OCI-LY7 (cell line): ENCODE measurements at regions not wholly inside any gene's neighbourhood (a gene's known extent, or its start where the extent isn't known, plus 50 kb on each side); places are given as distances from the start of the nearest gene placed in this dataset.

ENCODE experiments used
- BruUV-seq: library from RNA; stranded (reverse); fragments of 400-500 nt; replicated peaks from 2 replicates; lab custom pipeline; 2021; lab: Mats Ljungman, UMichigan
- CTCF ChIA-PET: fragments of 300-600 bp; sonication (Branson Sonifier 250); formaldehyde crosslinking; loops from one replicate; lab custom pipeline; 2022; ENCODE audit warnings: antibody characterized with exemption; ENCODE audit not compliant: unreplicated experiment; lab: Charles Lee
- POLR2A ChIA-PET: fragments of 300-600 bp; sonication (Branson Sonifier 250); formaldehyde crosslinking; loops from one replicate; lab custom pipeline; 2022; ENCODE audit warnings: antibody characterized with exemption; lab: Charles Lee
- DNase-seq: peaks from one replicate; pipeline ENCODE4 v3.0.0-alpha.2; 2015; ENCODE audit warnings: low spot score
- H2AFZ ChIP-seq: fragments of 200-600 bp; sonication (generic), shearing (Covaris generic); 2 replicates; pipeline ENCODE4 v1.6.1; 2014; ENCODE audit warnings: mild to moderate bottlenecking, antibody characterized with exemption, low read length, moderate library complexity
- H3K27ac ChIP-seq: fragments of 200-600 bp; sonication (generic); 2 replicates; pipeline ENCODE4 v1.5.1; 2014; ENCODE audit warnings: mixed run types, low read depth, mild to moderate bottlenecking, moderate library complexity, low read length, inconsistent platforms; ENCODE audit not compliant: poor library complexity, severe bottlenecking
- H3K36me3 ChIP-seq: fragments of 200-600 bp; sonication (generic); 2 replicates; pipeline ENCODE4 v1.6.1; 2014; ENCODE audit warnings: mild to moderate bottlenecking, antibody characterized with exemption, low read length, moderate library complexity, mixed read lengths; ENCODE audit not compliant: insufficient read depth
- H3K4me1 ChIP-seq: fragments of 200-600 bp; sonication (generic); 2 replicates; pipeline ENCODE4 v1.5.1; 2014; ENCODE audit warnings: mild to moderate bottlenecking, low read length; ENCODE audit not compliant: insufficient read depth, poor library complexity, severe bottlenecking
- H3K4me2 ChIP-seq: fragments of 200-600 bp; sonication (generic); 2 replicates; pipeline ENCODE4 v1.6.1; 2014; ENCODE audit warnings: mild to moderate bottlenecking, low read length
- H3K4me3 ChIP-seq: fragments of 200-600 bp; sonication (generic); 2 replicates; pipeline ENCODE4 v1.5.1; 2014; ENCODE audit warnings: mild to moderate bottlenecking, low read depth, low read length; ENCODE audit not compliant: poor library complexity, severe bottlenecking
- H3K79me2 ChIP-seq: fragments of 200-600 bp; sonication (generic); 2 replicates; pipeline ENCODE4 v1.6.1; 2016; ENCODE audit warnings: low read depth, mild to moderate bottlenecking, low read length, moderate library complexity, mixed read lengths; ENCODE audit not compliant: insufficient read depth
- H3K9me2 ChIP-seq: fragments of 200-600 bp; sonication (generic); 2 replicates; pipeline ENCODE4 v1.6.1; 2016; ENCODE audit warnings: mild to moderate bottlenecking, low read length, mixed read lengths; ENCODE audit not compliant: insufficient read depth
- H3K9me3 ChIP-seq: fragments of 200-600 bp; sonication (generic); 2 replicates; pipeline ENCODE4 v1.6.1; 2014; ENCODE audit warnings: mild to moderate bottlenecking, mixed run types, low read length, mixed read lengths
- H4K20me1 ChIP-seq: fragments of 200-600 bp; sonication (generic); 2 replicates; pipeline ENCODE4 v1.6.1; 2014; ENCODE audit warnings: mild to moderate bottlenecking, antibody characterized with exemption, low read length, moderate library complexity, mixed read lengths; ENCODE audit not compliant: insufficient read depth
- CTCF ChIP-seq: fragments of 200-600 bp; sonication (generic); conservative IDR thresholded peaks from 2 replicates; pipeline ENCODE4 v1.5.1; 2014; ENCODE audit warnings: mild to moderate bottlenecking, antibody characterized with exemption, low read length, moderate library complexity, mixed read lengths
- EZH2phosphoT487 ChIP-seq: fragments of 200-600 bp; sonication (generic); IDR thresholded peaks from 2 replicates; pipeline ENCODE4 v1.6.1; 2018; ENCODE audit warnings: low read depth, borderline replicate concordance, mild to moderate bottlenecking, mixed run types, antibody characterized with exemption, low read length, moderate library complexity, mixed read lengths
- intact Hi-C: fragments of 100-400 bp; cut with micrococcal nuclease; formaldehyde crosslinking; loops from one replicate; pipeline ENCODE4 v1.10.0; 2022; ENCODE audit not compliant: unreplicated experiment

GRCh38 chr2:66888246-66888645 lies 453.3 kb downstream of the MEIS1 start:
- no peak for DNase-seq
- POLR2A ChIA-PET = no interaction called here
- H3K9me3 ChIP-seq = 0 out of 2 replicates have a peak, but pooled peaks cover 6% of the 10 kb centered on the region
- H3K79me2 ChIP-seq = no peaks in the 10 kb centered on the region
- CTCF ChIA-PET = no interaction called here
- TF ChIP-seq EZH2phosphoT487 (no peak), CTCF (no peak)
- no peaks in the 10 kb centered on the region for H4K20me1 ChIP-seq
- no peak overlapping the region for H3K4me3 ChIP-seq
- H3K4me2 ChIP-seq = no peak overlapping the region
- no peaks in the 10 kb centered on the region for H3K36me3 ChIP-seq
- intact Hi-C loops = no loop called here
- BruUV-seq = no TSS peak
- H2AFZ ChIP-seq = no peak overlapping the region
- H3K4me1 ChIP-seq = no peaks in the 10 kb centered on the region
- H3K9me2 ChIP-seq = no peaks in the 10 kb centered on the region
- no peak overlapping the region for H3K27ac ChIP-seq

GRCh38 chr2:66888791-66889631 lies 454.1 kb downstream of the MEIS1 start:
- CTCF ChIA-PET = interaction anchor here (0.5 kb wide), 1 partner anchor 915 kb away, joined by 3 read pairs; no protein-coding TSS in a partner anchor
- no TSS peak for BruUV-seq
- Histone ChIP-seq H3K27ac (no peak overlapping the region), H3K9me2 (no peaks in the 10 kb centered on the region), H3K4me2 (no peak overlapping the region), H3K79me2 (no peaks in the 10 kb centered on the region), H3K9me3 (0 out of 2 replicates have a peak, but pooled peaks cover 5% of the 10 kb centered on the region), H3K4me3 (no peak overlapping the region), H2AFZ (no peak overlapping the region), H3K4me1 (no peaks in the 10 kb centered on the region), H3K36me3 (no peaks in the 10 kb centered on the region), H4K20me1 (no peaks in the 10 kb centered on the region)
- intact Hi-C loops = no loop called here
- no peak for DNase-seq
- POLR2A ChIA-PET = no interaction called here
- TF ChIP-seq EZH2phosphoT487 (no peak), CTCF (no peak)

- no peaks in the 10 kb centered on the region for H3K36me3 ChIP-seq
- no peaks in the 10 kb centered on the region for H3K9me3 ChIP-seq
- no peaks in the 10 kb centered on the region for H4K20me1 ChIP-seq
- H3K27ac ChIP-seq = no peak overlapping the region
- H3K4me2 ChIP-seq = no peak overlapping the region
- ChIA-PET POLR2A (no interaction called here), CTCF (interaction anchor here (0.5 kb wide), 1 partner anchor 915 kb away, joined by 3 read pairs; no protein-coding TSS in a partner anchor)
- H3K4me3 ChIP-seq = no peak overlapping the region
- TF ChIP-seq CTCF (no peak), EZH2phosphoT487 (no peak)
- intact Hi-C loops = no loop called here
- no TSS peak for BruUV-seq
- H3K79me2 ChIP-seq = no peaks in the 10 kb centered on the region
- no peak for DNase-seq
- no peaks in the 10 kb centered on the region for H3K9me2 ChIP-seq
- no peak overlapping the region for H2AFZ ChIP-seq
- H3K4me1 ChIP-seq = no peaks in the 10 kb centered on the region
Observed at GRCh38 chr2:66889632-66889882, 454.6 kb downstream of the MEIS1 start.
